ENCODE measurements at regions not wholly inside any gene's neighbourhood (a gene's known extent, or its start where the extent isn't known, plus 50 kb on each side); places are given as distances from the start of the nearest gene placed in this dataset.

DNA sequence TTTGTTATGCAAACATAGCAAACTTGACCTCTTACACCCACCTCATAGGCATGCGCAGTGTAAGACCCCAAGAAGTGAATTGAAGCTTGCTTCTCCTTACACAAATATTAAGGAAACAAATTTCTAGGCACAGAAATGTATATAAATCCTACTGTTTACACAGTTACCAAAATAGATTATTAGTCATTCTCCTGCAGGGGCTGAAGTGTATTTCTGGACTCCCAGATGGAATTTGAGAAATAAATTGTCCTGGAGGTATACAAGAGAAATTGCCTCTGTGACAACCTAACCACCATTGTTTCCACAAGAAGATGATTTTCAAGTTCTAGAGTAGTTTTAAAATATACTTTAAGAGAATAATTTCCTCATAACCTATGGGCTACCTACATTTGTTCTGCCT, 656.0 kb upstream of the MDGA2 start:
- TF ChIP-seq, protein P1, sequence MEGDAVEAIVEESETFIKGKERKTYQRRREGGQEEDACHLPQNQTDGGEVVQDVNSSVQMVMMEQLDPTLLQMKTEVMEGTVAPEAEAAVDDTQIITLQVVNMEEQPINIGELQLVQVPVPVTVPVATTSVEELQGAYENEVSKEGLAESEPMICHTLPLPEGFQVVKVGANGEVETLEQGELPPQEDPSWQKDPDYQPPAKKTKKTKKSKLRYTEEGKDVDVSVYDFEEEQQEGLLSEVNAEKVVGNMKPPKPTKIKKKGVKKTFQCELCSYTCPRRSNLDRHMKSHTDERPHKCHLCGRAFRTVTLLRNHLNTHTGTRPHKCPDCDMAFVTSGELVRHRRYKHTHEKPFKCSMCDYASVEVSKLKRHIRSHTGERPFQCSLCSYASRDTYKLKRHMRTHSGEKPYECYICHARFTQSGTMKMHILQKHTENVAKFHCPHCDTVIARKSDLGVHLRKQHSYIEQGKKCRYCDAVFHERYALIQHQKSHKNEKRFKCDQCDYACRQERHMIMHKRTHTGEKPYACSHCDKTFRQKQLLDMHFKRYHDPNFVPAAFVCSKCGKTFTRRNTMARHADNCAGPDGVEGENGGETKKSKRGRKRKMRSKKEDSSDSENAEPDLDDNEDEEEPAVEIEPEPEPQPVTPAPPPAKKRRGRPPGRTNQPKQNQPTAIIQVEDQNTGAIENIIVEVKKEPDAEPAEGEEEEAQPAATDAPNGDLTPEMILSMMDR (IDR thresholded peaks at IDR 0.05), result no peak
- Histone ChIP-seq H3K9me3 (no peaks in the 10 kb centered on the region), H3K4me3 (no peak overlapping the region), H3K4me1 (ENCODE audit: control insufficient read depth in 1 of 2, low read depth in 2 of 2) (no peaks in the 10 kb centered on the region), H3K36me3 (no peaks in the 10 kb centered on the region), H3K27ac (no peak overlapping the region), H3K27me3 (replicated peaks; ENCODE audit: insufficient read depth) (no peaks in the 10 kb centered on the region)
- DNase-seq (ENCODE audit: low spot score), result no peak
- no peak for ATAC-seq (ENCODE audit: insufficient number of reproducible peaks, low FRiP score, low read depth)

DNA sequence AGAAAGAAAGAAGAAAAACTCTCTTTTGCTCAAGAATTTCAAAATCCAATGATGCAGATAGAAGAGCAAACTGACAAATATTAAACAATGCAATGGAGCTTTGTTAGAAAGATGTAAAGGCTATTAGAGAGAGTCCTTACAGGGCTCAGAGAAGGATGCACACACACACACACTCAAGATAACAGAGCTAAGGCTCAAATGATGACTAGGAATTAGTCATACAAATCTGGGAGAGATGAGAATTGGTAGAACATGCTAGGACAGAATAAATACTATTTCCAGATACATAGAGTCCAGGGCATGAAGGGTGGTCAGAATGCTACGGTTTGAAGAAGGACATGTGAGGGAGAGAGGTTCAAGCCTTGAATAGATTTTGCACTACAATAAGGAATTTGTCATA, 650.1 kb upstream of the MDGA2 start:
- TF ChIP-seq, protein P1 (IDR thresholded peaks at IDR 0.05), result no peak
- H3K9me3 ChIP-seq, result no peaks in the 10 kb centered on the region
- ATAC-seq (ENCODE audit: insufficient number of reproducible peaks, low FRiP score, low read depth) (no peak), DNase-seq (ENCODE audit: low spot score) (no peak)
- no peak overlapping the region for H3K4me3 ChIP-seq
- no peak overlapping the region for H3K27ac ChIP-seq
- H3K4me1 ChIP-seq (ENCODE audit: control insufficient read depth in 1 of 2, low read depth in 2 of 2), result no peaks in the 10 kb centered on the region
- no peaks in the 10 kb centered on the region for H3K36me3 ChIP-seq
- no peaks in the 10 kb centered on the region for H3K27me3 ChIP-seq (replicated peaks; ENCODE audit: insufficient read depth)

DNA sequence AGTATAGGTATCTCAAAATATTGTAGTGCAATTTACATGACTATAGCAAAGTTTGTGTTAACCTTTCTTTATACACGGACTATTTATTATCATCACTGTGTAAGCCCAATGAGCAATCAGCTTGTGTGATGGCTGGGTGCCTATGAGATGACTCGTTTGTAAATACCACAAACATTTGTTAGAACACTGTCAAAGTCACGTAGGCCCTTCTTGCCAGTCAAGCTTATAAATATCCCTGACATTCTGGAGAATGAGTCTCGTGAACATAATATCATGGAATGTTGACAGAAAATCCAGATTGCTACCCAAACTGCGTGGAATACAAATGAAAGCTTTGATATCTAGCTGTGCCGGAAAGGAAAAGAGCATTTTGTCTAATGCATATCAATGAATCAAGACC, 648.3 kb upstream of the MDGA2 start:
- no peaks in the 10 kb centered on the region for H3K9me3 ChIP-seq

DNA sequence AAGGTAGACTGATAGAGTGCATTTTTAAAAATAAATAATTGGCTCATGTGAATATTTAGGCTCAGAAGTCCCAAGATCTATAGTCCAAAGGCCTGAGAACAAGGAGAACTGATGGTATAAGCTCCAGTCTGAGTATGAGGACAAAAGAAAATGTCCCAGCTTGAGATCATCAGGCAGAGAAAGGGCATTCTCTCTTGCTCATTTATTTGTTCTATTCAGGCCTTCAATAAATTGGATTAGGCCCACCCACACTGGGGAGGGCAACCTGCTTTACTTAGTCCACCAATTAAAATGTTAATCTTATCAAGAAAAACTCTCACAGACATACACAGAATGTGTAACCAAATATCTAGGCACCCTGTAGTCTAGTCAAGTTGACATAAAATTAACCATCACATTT, 644.4 kb upstream of the MDGA2 start:
- H3K4me1 ChIP-seq (ENCODE audit: control insufficient read depth in 1 of 2, low read depth in 2 of 2), result no peaks in the 10 kb centered on the region
- no peak for ATAC-seq (ENCODE audit: insufficient number of reproducible peaks, low FRiP score, low read depth)
- H3K4me3 ChIP-seq, result no peak overlapping the region
- no peaks in the 10 kb centered on the region for H3K9me3 ChIP-seq
- no peaks in the 10 kb centered on the region for H3K27me3 ChIP-seq (replicated peaks; ENCODE audit: insufficient read depth)
- DNase-seq (ENCODE audit: low spot score), result no peak
- H3K27ac ChIP-seq, result no peak overlapping the region
- TF ChIP-seq, protein P1 (IDR thresholded peaks at IDR 0.05), result no peak
- H3K36me3 ChIP-seq, result no peaks in the 10 kb centered on the region

More for the DNA sequence above, 648.3 kb upstream of the MDGA2 start:
- no peak overlapping the region for H3K27ac ChIP-seq
- TF ChIP-seq, protein P1 (IDR thresholded peaks at IDR 0.05), result no peak
- H3K4me1 ChIP-seq (ENCODE audit: control insufficient read depth in 1 of 2, low read depth in 2 of 2), result no peaks in the 10 kb centered on the region
- no peak overlapping the region for H3K4me3 ChIP-seq
- DNase-seq (ENCODE audit: low spot score) (no peak), ATAC-seq (ENCODE audit: insufficient number of reproducible peaks, low FRiP score, low read depth) (no peak)
- H3K36me3 ChIP-seq, result no peaks in the 10 kb centered on the region
- H3K27me3 ChIP-seq (replicated peaks; ENCODE audit: insufficient read depth), result no peaks in the 10 kb centered on the region

DNA sequence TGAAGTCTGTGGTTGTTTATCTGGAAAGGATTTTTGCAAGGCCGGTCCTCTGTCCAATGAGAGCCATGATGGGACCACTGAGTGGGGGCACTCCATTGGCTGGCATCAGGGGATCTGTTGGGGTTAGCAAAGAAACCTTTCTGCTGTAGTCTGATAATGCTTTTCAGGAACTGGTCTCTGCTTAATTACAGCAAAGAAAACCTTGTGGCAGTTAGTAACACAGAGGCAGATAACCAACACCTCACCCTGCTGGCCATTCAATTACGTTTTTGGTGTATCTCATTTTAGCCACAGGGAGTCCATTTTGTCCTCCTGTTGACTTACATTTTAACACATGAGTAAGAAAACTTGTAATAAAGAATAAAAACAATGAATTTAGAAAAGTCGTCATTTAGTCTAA, 629.3 kb upstream of the MDGA2 start:
- TF ChIP-seq, protein P1 (IDR thresholded peaks at IDR 0.05), result no peak

More for the DNA sequence above, 629.3 kb upstream of the MDGA2 start:
- H3K27me3 ChIP-seq (replicated peaks; ENCODE audit: insufficient read depth), result no peaks in the 10 kb centered on the region
- H3K27ac ChIP-seq, result no peak overlapping the region
- DNase-seq (ENCODE audit: low spot score), result no peak
- H3K4me3 ChIP-seq, result no peak overlapping the region
- H3K4me1 ChIP-seq (ENCODE audit: control insufficient read depth in 1 of 2, low read depth in 2 of 2), result no peaks in the 10 kb centered on the region
- no peaks in the 10 kb centered on the region for H3K36me3 ChIP-seq
- H3K9me3 ChIP-seq, result no peaks in the 10 kb centered on the region
- no peak for ATAC-seq (ENCODE audit: insufficient number of reproducible peaks, low FRiP score, low read depth)
